Osteoblast (primary cell): ENCODE measurements at regions not wholly inside any gene's neighbourhood (a gene's known extent, or its start where the extent isn't known, plus 50 kb on each side); places are given as distances from the start of the nearest gene placed in this dataset.
"Not testable (repeated sequence)": the region's sequence is repeated elsewhere in the genome, so short reads cannot be mapped to it uniquely, and the experiment has no call there.

Experiments
- DNase-seq: peaks from one replicate; pipeline ENCODE4 v3.0.0; 2011; ENCODE audit warnings: low spot score, mixed read lengths; ENCODE audit not compliant: insufficient read length; ENCODE audit errors: missing footprints
- H2AFZ ChIP-seq: 2 replicates; pipeline ENCODE4 v1.6.0; 2011; ENCODE audit warnings: mild to moderate bottlenecking, low read length
- H3K27ac ChIP-seq: 2 replicates; pipeline ENCODE4 v1.5.1; 2011; ENCODE audit warnings: mild to moderate bottlenecking, low read depth, low read length, moderate library complexity
- H3K27me3 ChIP-seq: 2 replicates; pipeline ENCODE4 v1.6.0; 2012; ENCODE audit warnings: mild to moderate bottlenecking, control low read depth, inconsistent platforms, low read length, moderate library complexity; ENCODE audit not compliant: insufficient read depth
- H3K36me3 ChIP-seq: 2 replicates; pipeline ENCODE4 v1.5.1; 2011; ENCODE audit warnings: mild to moderate bottlenecking, low read length, control low read depth, moderate library complexity; ENCODE audit not compliant: insufficient read depth
- H3K4me1 ChIP-seq: 2 replicates; pipeline ENCODE4 v1.5.1; 2011; ENCODE audit warnings: mild to moderate bottlenecking, low read length, control low read depth, moderate library complexity; ENCODE audit not compliant: insufficient read depth
- H3K4me2 ChIP-seq: 2 replicates; pipeline ENCODE4 v1.6.0; 2011; ENCODE audit warnings: mild to moderate bottlenecking, low read length; ENCODE audit not compliant: insufficient read depth
- H3K4me3 ChIP-seq: fragments of 200-600 bp; sonication (generic); 3 replicates; pipeline ENCODE4 v1.5.1; 2012; ENCODE audit warnings: mild to moderate bottlenecking, low read length, inconsistent platforms; ENCODE audit not compliant: insufficient read depth
- H3K79me2 ChIP-seq: 2 replicates; pipeline ENCODE4 v1.6.0; 2012; ENCODE audit warnings: mild to moderate bottlenecking, low read length, control low read depth, inconsistent platforms; ENCODE audit not compliant: insufficient read depth
- H3K9me3 ChIP-seq: 2 replicates; pipeline ENCODE4 v1.5.1; 2011; ENCODE audit warnings: low read depth, low read length, control low read depth
- H4K20me1 ChIP-seq: 2 replicates; pipeline ENCODE4 v1.6.0; 2012; ENCODE audit warnings: mild to moderate bottlenecking, low read length, control low read depth; ENCODE audit not compliant: insufficient read depth
- TF ChIP-seq, protein P1 (sequence below): IDR thresholded peaks from 2 replicates; pipeline ENCODE4 v1.5.1; 2011; ENCODE audit warnings: mild to moderate bottlenecking, low read depth, low read length, moderate library complexity; ENCODE audit errors: extremely low read depth

DNA sequence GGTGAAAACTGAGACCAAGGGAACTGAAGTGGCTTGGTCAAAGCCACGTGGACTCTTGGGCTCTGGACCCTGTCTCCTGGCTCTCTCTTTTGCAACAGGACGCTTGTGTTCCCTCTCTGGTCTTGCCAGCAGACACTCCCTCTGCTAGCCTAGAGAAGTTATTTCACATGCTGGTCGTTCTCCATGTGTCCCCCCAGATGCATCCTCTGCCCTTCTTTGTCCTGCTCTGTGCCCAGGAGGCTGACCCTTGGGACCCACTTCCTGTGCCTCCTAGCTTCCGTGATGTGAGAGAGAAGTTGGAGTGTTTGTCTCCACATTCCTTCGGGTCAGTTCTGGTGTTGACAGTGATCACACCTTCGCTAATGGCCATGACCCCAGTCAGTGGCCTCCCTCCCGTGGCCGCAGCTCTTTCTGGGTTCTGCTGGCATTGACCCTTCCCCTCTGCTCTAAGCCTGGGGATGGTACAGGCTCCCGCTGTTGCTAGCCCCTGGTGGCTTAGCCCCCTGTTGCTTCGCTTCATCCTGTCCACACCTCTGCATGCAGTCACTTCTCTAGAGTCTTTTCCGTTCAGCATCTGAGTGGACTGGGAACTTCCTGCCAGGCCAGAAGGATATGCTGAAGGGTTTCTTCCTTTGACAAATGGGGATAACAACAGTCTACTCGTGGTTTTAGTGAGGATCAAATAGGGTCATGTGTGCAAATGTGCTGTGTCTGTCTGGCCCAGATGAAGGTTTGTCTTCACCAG lies 70.1 kb upstream of the BMP2 start:
- H3K4me1 ChIP-seq, result no peaks in the 10 kb centered on the region
- H3K27me3 ChIP-seq, result peaks cover 3% of the 10 kb centered on the region
- H3K4me3 ChIP-seq, result no peak overlapping the region
- H3K79me2 ChIP-seq, result no peaks in the 10 kb centered on the region
- H3K9me3 ChIP-seq, result no peaks in the 10 kb centered on the region
- H2AFZ ChIP-seq, result no peak overlapping the region
- TF ChIP-seq, protein P1, sequence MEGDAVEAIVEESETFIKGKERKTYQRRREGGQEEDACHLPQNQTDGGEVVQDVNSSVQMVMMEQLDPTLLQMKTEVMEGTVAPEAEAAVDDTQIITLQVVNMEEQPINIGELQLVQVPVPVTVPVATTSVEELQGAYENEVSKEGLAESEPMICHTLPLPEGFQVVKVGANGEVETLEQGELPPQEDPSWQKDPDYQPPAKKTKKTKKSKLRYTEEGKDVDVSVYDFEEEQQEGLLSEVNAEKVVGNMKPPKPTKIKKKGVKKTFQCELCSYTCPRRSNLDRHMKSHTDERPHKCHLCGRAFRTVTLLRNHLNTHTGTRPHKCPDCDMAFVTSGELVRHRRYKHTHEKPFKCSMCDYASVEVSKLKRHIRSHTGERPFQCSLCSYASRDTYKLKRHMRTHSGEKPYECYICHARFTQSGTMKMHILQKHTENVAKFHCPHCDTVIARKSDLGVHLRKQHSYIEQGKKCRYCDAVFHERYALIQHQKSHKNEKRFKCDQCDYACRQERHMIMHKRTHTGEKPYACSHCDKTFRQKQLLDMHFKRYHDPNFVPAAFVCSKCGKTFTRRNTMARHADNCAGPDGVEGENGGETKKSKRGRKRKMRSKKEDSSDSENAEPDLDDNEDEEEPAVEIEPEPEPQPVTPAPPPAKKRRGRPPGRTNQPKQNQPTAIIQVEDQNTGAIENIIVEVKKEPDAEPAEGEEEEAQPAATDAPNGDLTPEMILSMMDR, result no peak
- H4K20me1 ChIP-seq, result no peaks in the 10 kb centered on the region
- no peaks in the 10 kb centered on the region for H3K36me3 ChIP-seq
- H3K4me2 ChIP-seq, result no peak overlapping the region
- H3K27ac ChIP-seq, result no peak overlapping the region
- DNase-seq, result no peak

DNA sequence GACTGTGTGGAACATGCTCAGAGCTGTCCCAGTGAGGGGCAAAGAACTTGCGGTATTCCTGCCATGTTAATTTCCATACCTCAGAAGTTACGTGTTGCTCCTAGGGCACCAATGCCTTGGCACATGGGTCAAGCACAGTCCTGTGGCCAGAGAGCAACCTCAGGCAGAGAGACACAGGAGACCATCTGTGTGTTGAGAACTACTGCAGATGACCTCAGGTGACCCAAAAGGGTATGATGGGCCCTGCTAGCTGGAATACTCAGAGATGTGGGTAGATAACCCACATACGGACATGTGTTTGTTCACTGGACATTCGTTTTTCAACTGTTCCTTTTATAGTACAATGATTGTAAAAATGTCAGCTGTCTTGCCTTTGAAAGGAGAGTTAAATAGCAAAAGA lies 71.5 kb upstream of the BMP2 start:
- no peak for DNase-seq
- TF ChIP-seq, protein P1, result no peak

DNA sequence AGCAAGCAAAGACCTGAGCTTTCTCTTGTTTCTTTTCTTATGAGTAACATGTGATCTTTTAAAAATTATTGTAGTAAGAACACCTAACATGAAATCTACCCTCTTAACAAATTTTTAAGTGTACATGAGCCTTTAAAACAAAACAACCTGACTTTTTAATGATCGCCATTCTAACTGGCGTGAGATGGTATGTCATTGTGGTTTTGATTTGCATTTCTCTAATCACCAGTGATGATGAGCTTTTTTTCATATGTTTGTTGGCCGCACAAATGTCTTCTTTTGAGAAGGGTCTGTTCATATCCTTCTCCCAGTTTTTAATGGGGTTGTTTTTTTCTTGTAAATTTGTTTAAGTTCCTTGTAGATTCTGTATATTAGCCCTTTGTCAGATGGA lies 73.7 kb upstream of the BMP2 start:
- not testable (repeated sequence) for H4K20me1 ChIP-seq, H3K4me1 ChIP-seq, H2AFZ ChIP-seq, H3K27ac ChIP-seq, H3K36me3 ChIP-seq, H3K9me3 ChIP-seq, H3K4me2 ChIP-seq, H3K4me3 ChIP-seq, H3K27me3 ChIP-seq, DNase-seq, H3K79me2 ChIP-seq

More for the DNA sequence above, 71.5 kb upstream of the BMP2 start:
- no peak overlapping the region for H2AFZ ChIP-seq
- H3K27ac ChIP-seq, result no peak overlapping the region
- H3K27me3 ChIP-seq, result peaks cover 3% of the 10 kb centered on the region
- H4K20me1 ChIP-seq, result no peaks in the 10 kb centered on the region
- H3K36me3 ChIP-seq, result no peaks in the 10 kb centered on the region
- no peaks in the 10 kb centered on the region for H3K4me1 ChIP-seq
- H3K4me3 ChIP-seq, result no peak overlapping the region
- H3K4me2 ChIP-seq, result no peak overlapping the region
- H3K79me2 ChIP-seq, result no peaks in the 10 kb centered on the region
- H3K9me3 ChIP-seq, result no peaks in the 10 kb centered on the region

DNA sequence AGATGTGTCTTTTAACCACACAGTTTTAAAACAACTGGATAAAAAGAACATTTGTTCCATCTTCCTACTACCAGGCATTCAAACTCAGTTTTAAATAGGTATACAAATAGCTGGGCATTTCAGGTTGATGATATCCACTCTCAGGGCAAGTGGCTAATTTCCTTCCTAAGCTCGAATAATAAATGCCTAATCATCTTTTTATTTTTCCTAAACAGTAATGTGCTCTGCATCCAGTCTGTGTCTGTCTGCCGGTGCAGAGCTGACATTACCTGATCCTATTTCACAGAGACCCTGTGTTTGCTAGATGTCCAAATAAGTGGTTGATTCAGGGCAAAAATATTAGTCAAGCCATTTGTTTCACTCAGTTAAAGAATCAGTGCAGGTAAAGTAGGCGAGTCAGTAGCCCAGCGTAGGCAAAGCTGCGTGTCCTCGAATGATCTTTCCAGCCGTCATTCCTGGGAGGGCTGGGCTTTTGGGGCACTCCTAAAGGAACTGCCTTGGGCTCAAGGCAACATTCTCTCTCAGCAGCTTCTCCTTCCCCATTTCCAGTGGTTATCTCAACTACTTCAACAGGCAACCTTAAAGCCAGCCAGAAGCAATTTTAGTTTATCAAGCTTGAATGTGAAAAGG lies 74.2 kb upstream of the BMP2 start:
- H3K79me2 ChIP-seq, result no peaks in the 10 kb centered on the region
- H3K36me3 ChIP-seq, result no peaks in the 10 kb centered on the region
- no peak overlapping the region for H3K4me3 ChIP-seq
- no peak overlapping the region for H3K4me2 ChIP-seq
- no peaks in the 10 kb centered on the region for H3K4me1 ChIP-seq
- H3K27ac ChIP-seq, result no peak overlapping the region
- H4K20me1 ChIP-seq, result no peaks in the 10 kb centered on the region
- H3K9me3 ChIP-seq, result no peaks in the 10 kb centered on the region
- no peak overlapping the region for H2AFZ ChIP-seq
- TF ChIP-seq, protein P1, result no peak
- no peaks in the 10 kb centered on the region for H3K27me3 ChIP-seq
- DNase-seq, result no peak
